WTC11 (cell line): ENCODE measurements at regions not wholly inside any gene's neighbourhood (a gene's known extent, or its start where the extent isn't known, plus 50 kb on each side); places are given as distances from the start of the nearest gene placed in this dataset.

Source experiments
- ATAC-seq: fragments of 200-7000 bp; cut with Tn5 transposase; 2 replicates; pipeline ENCODE4 v1.10.0; 2021; ENCODE audit warnings: mild to moderate bottlenecking, moderate library complexity
- CTCF ChIA-PET: fragments of 300-600 bp; sonication (Branson Sonifier 250); formaldehyde crosslinking; loops from one replicate; lab custom pipeline; 2021; ENCODE audit warnings: antibody characterized with exemption; lab: Charles Lee
- POLR2A ChIA-PET: fragments of 350-600 bp; sonication (Branson Sonifier 250); formaldehyde crosslinking; loops from one replicate; lab custom pipeline; 2021; ENCODE audit warnings: antibody characterized with exemption; lab: Charles Lee
- DNase-seq: peaks from one replicate; pipeline ENCODE4 v3.0.0; 2021; ENCODE audit warnings: low spot score
- H3K27ac Mint-ChIP-seq: 2 replicates; pipeline ENCODE4 v1.8.0; 2021; ENCODE audit warnings: mixed read lengths
- H3K27me3 Mint-ChIP-seq: 2 replicates; pipeline ENCODE4 v1.8.0; 2021; ENCODE audit warnings: low read depth, mild to moderate bottlenecking, moderate library complexity, mixed read lengths
- H3K36me3 Mint-ChIP-seq: 2 replicates; pipeline ENCODE4 v1.8.0; 2021; ENCODE audit warnings: mixed read lengths
- H3K4me1 Mint-ChIP-seq: 2 replicates; pipeline ENCODE4 v1.8.0; 2022; ENCODE audit warnings: mixed read lengths
- H3K4me3 Mint-ChIP-seq: 2 replicates; pipeline ENCODE4 v1.8.0; 2021; ENCODE audit warnings: mild to moderate bottlenecking, moderate library complexity, mixed read lengths
- H3K9me3 Mint-ChIP-seq: 2 replicates; pipeline ENCODE4 v1.8.0; 2021; ENCODE audit warnings: mixed read lengths
- CREB1 ChIP-seq: sonication (generic); formaldehyde crosslinking; IDR thresholded peaks from 2 replicates; pipeline ENCODE4 v1.8.0; 2023; ENCODE audit warnings: mild to moderate bottlenecking, missing genetic modification reagents
- ELF4 ChIP-seq: sonication (generic); formaldehyde crosslinking; IDR thresholded peaks from 2 replicates; pipeline ENCODE4 v1.8.1; 2022; ENCODE audit warnings: low read depth, mild to moderate bottlenecking, moderate library complexity, missing genetic modification reagents
- JAZF1 ChIP-seq: fragments of 250-450 bp; sonication (Bioruptor Pico); IDR thresholded peaks from 2 replicates; pipeline ENCODE4 v1.9.0; 2021; ENCODE audit warnings: moderate library complexity, mild to moderate bottlenecking, inconsistent platforms
- MYBL2 ChIP-seq: sonication (generic); formaldehyde crosslinking; IDR thresholded peaks from 2 replicates; pipeline ENCODE4 v1.8.1; 2023; ENCODE audit warnings: mild to moderate bottlenecking, moderate library complexity, missing genetic modification reagents
- PRRX2 ChIP-seq: fragments of 250-450 bp; sonication (Bioruptor Pico); IDR thresholded peaks from 2 replicates; pipeline ENCODE4 v1.8.0; 2021; ENCODE audit warnings: mild to moderate bottlenecking
- ZNF317 ChIP-seq: sonication (generic); formaldehyde crosslinking; IDR thresholded peaks from 2 replicates; pipeline ENCODE4 v1.8.1; 2023; ENCODE audit warnings: low read depth, mild to moderate bottlenecking, moderate library complexity, missing genetic modification reagents, borderline replicate concordance
- ZNF396 ChIP-seq: fragments of 250-450 bp; sonication (Bioruptor Pico); IDR thresholded peaks from 2 replicates; pipeline ENCODE4 v1.8.0; 2021; ENCODE audit warnings: mild to moderate bottlenecking, moderate library complexity, borderline replicate concordance
- ZNF423 ChIP-seq: fragments of 250-450 bp; sonication (Bioruptor Pico); IDR thresholded peaks from 2 replicates; pipeline ENCODE4 v2.1.2; 2022; ENCODE audit warnings: mild to moderate bottlenecking, moderate library complexity
- TF ChIP-seq, protein P1 (sequence below): fragments of 250-450 bp; sonication (Bioruptor Pico); IDR thresholded peaks from 2 replicates; pipeline ENCODE4 v1.9.0; 2021; ENCODE audit warnings: mild to moderate bottlenecking
- TF ChIP-seq, protein P2 (sequence below): sonication (generic); formaldehyde crosslinking; IDR thresholded peaks from 2 replicates; pipeline ENCODE4 v1.8.0; 2022; ENCODE audit warnings: mild to moderate bottlenecking, missing genetic modification reagents
- TF ChIP-seq, protein P3 (sequence below): fragments of 250-450 bp; sonication (Bioruptor Pico); IDR thresholded peaks from 2 replicates; pipeline ENCODE4 v2.1.2; 2022; ENCODE audit warnings: mild to moderate bottlenecking, moderate library complexity
- TF ChIP-seq, protein P4 (sequence below): sonication (generic); formaldehyde crosslinking; IDR thresholded peaks from 2 replicates; pipeline ENCODE4 v1.8.0; 2023; ENCODE audit warnings: missing genetic modification reagents, mild to moderate bottlenecking, borderline replicate concordance
- TF ChIP-seq, protein P5 (sequence below): fragments of 250-450 bp; sonication (Bioruptor Pico); IDR thresholded peaks from 2 replicates; pipeline ENCODE4 v1.9.0; 2021; ENCODE audit warnings: moderate library complexity, mild to moderate bottlenecking, inconsistent platforms, borderline replicate concordance
- TF ChIP-seq, protein P6 (sequence below): sonication (generic); formaldehyde crosslinking; IDR thresholded peaks from 2 replicates; pipeline ENCODE4 v1.8.0; 2022; ENCODE audit warnings: mild to moderate bottlenecking, missing genetic modification reagents
- TF ChIP-seq, protein P7 (sequence below): sonication (generic); formaldehyde crosslinking; IDR thresholded peaks from 2 replicates; pipeline ENCODE4 v1.8.1; 2022; ENCODE audit warnings: low read depth, mild to moderate bottlenecking, moderate library complexity, missing genetic modification reagents, borderline replicate concordance
- TF ChIP-seq, protein P8 (sequence below): sonication (generic); formaldehyde crosslinking; IDR thresholded peaks from 2 replicates; pipeline ENCODE4 v1.8.1; 2023; ENCODE audit warnings: mild to moderate bottlenecking, moderate library complexity, missing genetic modification reagents

DNA sequence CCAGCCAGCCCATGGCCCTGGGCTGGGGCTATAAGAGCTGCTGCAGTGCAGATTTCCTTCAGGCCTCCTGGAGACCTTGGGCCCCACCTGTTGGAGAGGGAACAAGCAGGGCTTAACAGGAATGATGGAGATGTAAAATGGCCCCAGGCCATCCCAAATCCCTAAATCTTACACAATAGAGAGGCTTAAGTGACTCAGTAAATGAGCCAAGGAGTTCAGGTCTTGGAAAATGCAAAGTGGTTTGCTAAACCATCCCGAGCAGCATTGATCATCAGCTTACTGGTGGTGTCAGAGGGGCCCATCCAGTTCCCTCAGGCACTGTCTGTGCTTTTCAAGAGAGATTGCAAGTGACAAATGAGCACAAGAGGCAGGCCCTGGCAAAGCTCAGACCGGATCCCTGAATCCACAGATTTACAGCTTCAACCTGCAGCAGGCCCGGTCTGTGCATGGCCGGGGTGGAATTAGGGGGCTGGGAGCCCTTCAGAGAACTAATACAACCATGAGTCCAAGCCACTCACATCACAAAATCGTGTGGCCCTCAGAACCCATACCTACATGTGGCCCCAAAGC lies 325.4 kb downstream of the UACA start:
- POLR2A ChIA-PET, result no interaction called here
- H3K27ac Mint-ChIP-seq, result no peak overlapping the region

DNA sequence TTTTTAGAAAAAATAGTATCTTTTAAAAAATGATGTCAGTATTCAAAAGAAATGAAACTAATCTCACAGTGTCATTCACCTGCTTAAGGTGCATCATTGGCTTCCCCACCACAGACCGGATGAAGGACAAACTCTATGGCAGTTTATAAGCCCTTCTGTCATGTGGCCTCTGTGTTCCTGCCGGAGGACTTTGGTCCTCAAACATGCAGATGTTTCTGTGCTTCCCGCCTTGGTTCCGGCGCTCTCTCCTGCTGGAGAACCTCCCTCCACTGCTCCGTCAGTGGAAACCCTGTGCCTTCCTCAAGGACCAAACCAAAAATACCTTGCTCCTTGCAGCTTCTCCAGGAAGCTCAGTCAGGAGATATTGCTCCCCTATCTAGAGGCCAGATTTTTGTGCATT lies 326.3 kb downstream of the UACA start:
- no peak for TF ChIP-seq CREB1 (CRISPR knock-in tag)
- TF ChIP-seq, protein P1, sequence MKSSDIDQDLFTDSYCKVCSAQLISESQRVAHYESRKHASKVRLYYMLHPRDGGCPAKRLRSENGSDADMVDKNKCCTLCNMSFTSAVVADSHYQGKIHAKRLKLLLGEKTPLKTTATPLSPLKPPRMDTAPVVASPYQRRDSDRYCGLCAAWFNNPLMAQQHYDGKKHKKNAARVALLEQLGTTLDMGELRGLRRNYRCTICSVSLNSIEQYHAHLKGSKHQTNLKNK (CRISPR knock-in tag), result no peak
- TF ChIP-seq, protein P2, sequence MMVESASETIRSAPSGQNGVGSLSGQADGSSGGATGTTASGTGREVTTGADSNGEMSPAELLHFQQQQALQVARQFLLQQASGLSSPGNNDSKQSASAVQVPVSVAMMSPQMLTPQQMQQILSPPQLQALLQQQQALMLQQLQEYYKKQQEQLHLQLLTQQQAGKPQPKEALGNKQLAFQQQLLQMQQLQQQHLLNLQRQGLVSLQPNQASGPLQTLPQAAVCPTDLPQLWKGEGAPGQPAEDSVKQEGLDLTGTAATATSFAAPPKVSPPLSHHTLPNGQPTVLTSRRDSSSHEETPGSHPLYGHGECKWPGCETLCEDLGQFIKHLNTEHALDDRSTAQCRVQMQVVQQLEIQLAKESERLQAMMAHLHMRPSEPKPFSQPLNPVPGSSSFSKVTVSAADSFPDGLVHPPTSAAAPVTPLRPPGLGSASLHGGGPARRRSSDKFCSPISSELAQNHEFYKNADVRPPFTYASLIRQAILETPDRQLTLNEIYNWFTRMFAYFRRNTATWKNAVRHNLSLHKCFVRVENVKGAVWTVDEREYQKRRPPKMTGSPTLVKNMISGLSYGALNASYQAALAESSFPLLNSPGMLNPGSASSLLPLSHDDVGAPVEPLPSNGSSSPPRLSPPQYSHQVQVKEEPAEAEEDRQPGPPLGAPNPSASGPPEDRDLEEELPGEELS (CRISPR knock-in tag), result no peak
- CTCF ChIA-PET, result interaction anchor here (3.2 kb wide), 1 partner anchor 30 kb away, joined by 10 read pairs; no protein-coding TSS in a partner anchor
- Mint-ChIP-seq H3K27ac (no peak overlapping the region), H3K9me3 (no peaks in the 10 kb centered on the region), H3K27me3 (peaks cover 4% of the 10 kb centered on the region), H3K36me3 (no peaks in the 10 kb centered on the region), H3K4me1 (peaks cover 31% of the 10 kb centered on the region), H3K4me3 (no peak overlapping the region)
- DNase-seq (no peak), ATAC-seq (no peak)
- POLR2A ChIA-PET, result no interaction called here

More for the DNA sequence above, 325.4 kb downstream of the UACA start:
- no peak for DNase-seq
- Mint-ChIP-seq H3K4me1 (peaks cover 33% of the 10 kb centered on the region), H3K9me3 (no peaks in the 10 kb centered on the region), H3K36me3 (no peaks in the 10 kb centered on the region), H3K27me3 (peaks cover 11% of the 10 kb centered on the region), H3K4me3 (no peak overlapping the region)
- ATAC-seq, result peak; percentile 89
- CTCF ChIA-PET, result interaction anchor here (3.2 kb wide), 1 partner anchor 29 kb away, joined by 10 read pairs; no protein-coding TSS in a partner anchor
- TF ChIP-seq ZNF423 (no peak), ZNF396 (CRISPR knock-in tag) (peak; percentile 13; the same call in 1 of the 2 replicates)
- TF ChIP-seq, protein P3, sequence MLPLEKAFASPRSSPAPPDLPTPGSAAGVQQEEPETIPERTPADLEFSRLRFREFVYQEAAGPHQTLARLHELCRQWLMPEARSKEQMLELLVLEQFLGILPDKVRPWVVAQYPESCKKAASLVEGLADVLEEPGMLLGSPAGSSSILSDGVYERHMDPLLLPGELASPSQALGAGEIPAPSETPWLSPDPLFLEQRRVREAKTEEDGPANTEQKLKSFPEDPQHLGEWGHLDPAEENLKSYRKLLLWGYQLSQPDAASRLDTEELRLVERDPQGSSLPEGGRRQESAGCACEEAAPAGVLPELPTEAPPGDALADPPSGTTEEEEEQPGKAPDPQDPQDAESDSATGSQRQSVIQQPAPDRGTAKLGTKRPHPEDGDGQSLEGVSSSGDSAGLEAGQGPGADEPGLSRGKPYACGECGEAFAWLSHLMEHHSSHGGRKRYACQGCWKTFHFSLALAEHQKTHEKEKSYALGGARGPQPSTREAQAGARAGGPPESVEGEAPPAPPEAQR (CRISPR knock-in tag), result no peak
- TF ChIP-seq, protein P4, sequence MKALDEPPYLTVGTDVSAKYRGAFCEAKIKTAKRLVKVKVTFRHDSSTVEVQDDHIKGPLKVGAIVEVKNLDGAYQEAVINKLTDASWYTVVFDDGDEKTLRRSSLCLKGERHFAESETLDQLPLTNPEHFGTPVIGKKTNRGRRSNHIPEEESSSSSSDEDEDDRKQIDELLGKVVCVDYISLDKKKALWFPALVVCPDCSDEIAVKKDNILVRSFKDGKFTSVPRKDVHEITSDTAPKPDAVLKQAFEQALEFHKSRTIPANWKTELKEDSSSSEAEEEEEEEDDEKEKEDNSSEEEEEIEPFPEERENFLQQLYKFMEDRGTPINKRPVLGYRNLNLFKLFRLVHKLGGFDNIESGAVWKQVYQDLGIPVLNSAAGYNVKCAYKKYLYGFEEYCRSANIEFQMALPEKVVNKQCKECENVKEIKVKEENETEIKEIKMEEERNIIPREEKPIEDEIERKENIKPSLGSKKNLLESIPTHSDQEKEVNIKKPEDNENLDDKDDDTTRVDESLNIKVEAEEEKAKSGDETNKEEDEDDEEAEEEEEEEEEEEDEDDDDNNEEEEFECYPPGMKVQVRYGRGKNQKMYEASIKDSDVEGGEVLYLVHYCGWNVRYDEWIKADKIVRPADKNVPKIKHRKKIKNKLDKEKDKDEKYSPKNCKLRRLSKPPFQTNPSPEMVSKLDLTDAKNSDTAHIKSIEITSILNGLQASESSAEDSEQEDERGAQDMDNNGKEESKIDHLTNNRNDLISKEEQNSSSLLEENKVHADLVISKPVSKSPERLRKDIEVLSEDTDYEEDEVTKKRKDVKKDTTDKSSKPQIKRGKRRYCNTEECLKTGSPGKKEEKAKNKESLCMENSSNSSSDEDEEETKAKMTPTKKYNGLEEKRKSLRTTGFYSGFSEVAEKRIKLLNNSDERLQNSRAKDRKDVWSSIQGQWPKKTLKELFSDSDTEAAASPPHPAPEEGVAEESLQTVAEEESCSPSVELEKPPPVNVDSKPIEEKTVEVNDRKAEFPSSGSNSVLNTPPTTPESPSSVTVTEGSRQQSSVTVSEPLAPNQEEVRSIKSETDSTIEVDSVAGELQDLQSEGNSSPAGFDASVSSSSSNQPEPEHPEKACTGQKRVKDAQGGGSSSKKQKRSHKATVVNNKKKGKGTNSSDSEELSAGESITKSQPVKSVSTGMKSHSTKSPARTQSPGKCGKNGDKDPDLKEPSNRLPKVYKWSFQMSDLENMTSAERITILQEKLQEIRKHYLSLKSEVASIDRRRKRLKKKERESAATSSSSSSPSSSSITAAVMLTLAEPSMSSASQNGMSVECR (CRISPR knock-in tag), result no peak

DNA sequence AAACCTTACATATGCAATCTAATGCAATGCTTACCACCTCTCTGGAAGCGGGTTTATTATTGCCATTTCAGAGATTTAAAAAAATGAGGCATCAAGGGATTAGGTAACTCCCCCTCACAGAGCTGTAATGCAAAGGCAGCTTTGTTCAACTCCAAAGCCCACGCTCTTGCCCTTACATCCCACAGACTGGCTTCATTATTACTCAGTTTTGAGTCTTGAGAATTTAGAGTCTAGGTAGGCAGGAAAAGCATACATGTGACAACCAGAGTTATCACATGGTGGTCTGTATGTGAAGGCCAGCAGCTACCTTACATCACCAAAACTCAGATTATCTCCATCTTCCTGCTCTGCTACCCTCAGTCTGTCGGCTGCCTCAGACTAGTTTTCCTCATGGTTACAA lies 326.9 kb downstream of the UACA start:
- DNase-seq (no peak), ATAC-seq (no peak)
- Mint-ChIP-seq H3K36me3 (no peaks in the 10 kb centered on the region), H3K9me3 (no peaks in the 10 kb centered on the region), H3K27me3 (no peaks in the 10 kb centered on the region; the same call in 1 of the 2 replicates), H3K27ac (no peak overlapping the region), H3K4me1 (peaks cover 31% of the 10 kb centered on the region), H3K4me3 (no peak overlapping the region)
- TF ChIP-seq, protein P5, sequence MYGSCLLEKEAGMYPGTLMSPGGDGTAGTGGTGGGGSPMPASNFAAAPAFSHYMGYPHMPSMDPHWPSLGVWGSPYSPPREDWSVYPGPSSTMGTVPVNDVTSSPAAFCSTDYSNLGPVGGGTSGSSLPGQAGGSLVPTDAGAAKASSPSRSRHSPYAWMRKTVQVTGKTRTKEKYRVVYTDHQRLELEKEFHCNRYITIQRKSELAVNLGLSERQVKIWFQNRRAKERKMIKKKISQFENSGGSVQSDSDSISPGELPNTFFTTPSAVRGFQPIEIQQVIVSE, result no peak
- TF ChIP-seq JAZF1 (CRISPR knock-in tag) (no peak), PRRX2 (CRISPR knock-in tag) (no peak), ELF4 (CRISPR knock-in tag) (no peak), ZNF317 (CRISPR knock-in tag) (no peak), MYBL2 (CRISPR knock-in tag) (no peak)
- TF ChIP-seq, protein P6, sequence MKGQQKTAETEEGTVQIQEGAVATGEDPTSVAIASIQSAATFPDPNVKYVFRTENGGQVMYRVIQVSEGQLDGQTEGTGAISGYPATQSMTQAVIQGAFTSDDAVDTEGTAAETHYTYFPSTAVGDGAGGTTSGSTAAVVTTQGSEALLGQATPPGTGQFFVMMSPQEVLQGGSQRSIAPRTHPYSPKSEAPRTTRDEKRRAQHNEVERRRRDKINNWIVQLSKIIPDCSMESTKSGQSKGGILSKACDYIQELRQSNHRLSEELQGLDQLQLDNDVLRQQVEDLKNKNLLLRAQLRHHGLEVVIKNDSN (CRISPR knock-in tag), result no peak
- TF ChIP-seq, protein P7, sequence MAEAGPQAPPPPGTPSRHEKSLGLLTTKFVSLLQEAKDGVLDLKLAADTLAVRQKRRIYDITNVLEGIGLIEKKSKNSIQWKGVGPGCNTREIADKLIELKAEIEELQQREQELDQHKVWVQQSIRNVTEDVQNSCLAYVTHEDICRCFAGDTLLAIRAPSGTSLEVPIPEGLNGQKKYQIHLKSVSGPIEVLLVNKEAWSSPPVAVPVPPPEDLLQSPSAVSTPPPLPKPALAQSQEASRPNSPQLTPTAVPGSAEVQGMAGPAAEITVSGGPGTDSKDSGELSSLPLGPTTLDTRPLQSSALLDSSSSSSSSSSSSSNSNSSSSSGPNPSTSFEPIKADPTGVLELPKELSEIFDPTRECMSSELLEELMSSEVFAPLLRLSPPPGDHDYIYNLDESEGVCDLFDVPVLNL (CRISPR knock-in tag), result no peak
- TF ChIP-seq, protein P8, sequence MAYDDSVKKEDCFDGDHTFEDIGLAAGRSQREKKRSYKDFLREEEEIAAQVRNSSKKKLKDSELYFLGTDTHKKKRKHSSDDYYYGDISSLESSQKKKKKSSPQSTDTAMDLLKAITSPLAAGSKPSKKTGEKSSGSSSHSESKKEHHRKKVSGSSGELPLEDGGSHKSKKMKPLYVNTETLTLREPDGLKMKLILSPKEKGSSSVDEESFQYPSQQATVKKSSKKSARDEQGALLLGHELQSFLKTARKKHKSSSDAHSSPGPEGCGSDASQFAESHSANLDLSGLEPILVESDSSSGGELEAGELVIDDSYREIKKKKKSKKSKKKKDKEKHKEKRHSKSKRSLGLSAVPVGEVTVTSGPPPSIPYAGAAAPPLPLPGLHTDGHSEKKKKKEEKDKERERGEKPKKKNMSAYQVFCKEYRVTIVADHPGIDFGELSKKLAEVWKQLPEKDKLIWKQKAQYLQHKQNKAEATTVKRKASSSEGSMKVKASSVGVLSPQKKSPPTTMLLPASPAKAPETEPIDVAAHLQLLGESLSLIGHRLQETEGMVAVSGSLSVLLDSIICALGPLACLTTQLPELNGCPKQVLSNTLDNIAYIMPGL (CRISPR knock-in tag), result no peak
- POLR2A ChIA-PET, result no interaction called here
- CTCF ChIA-PET, result no interaction called here
